Panc1 (cell line): ENCODE measurements at regions not wholly inside any gene's neighbourhood (a gene's known extent, or its start where the extent isn't known, plus 50 kb on each side); places are given as distances from the start of the nearest gene placed in this dataset.

Experiments
- CTCF ChIP-seq: fragments of 450-650 bp; IDR thresholded peaks from 2 replicates; pipeline ENCODE4 v1.5.1; 2017; ENCODE audit warnings: mild to moderate bottlenecking
- SIN3A ChIP-seq: IDR thresholded peaks from 2 replicates; pipeline ENCODE4 v1.6.1; 2012; ENCODE audit warnings: low read depth, mild to moderate bottlenecking, low read length, moderate library complexity, borderline replicate concordance; ENCODE audit not compliant: insufficient read depth

GRCh38 chr4:89469516-89469915 is 161.9 kb upstream of the GPRIN3 start:
- TF ChIP-seq CTCF (no peak), SIN3A (no peak)
